ENCODE measurements at regions not wholly inside any gene's neighbourhood (a gene's known extent, or its start where the extent isn't known, plus 50 kb on each side); places are given as distances from the start of the nearest gene placed in this dataset.

DNA sequence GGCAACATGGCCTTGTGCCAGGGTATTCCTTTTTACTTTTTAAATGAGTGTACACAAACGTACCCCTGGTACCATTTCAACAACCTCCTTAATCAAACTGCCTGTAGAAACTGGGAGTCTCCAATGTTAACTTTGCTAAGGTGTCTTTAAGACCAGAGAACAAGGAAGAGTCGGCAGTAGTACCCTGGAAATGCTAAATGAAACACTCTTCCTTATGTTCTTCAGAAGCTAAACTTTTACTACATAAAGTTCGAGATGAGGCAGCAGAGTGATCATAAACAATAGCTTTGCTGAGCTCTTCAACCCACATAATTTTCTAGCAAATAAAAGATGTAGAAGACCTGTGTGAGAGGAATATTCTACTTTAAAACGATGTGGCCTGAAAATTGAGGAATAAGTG, 297.7 kb upstream of the NRIP1 start:
- H3K4me3 ChIP-seq (ENCODE audit: low read depth, low read length, poor library complexity, severe bottlenecking), result no peak overlapping the region
- no peaks in the 10 kb centered on the region for H3K4me1 ChIP-seq (ENCODE audit: insufficient read depth, low read length, poor library complexity, severe bottlenecking)
- no peaks in the 10 kb centered on the region for H3K36me3 ChIP-seq (ENCODE audit: insufficient read depth, low read length)
- intact Hi-C loops (cut with micrococcal nuclease; ENCODE audit: unreplicated experiment), result no loop called here
- peaks cover 3% of the 10 kb centered on the region; the same call in 1 of the 2 replicates for H3K9me2 ChIP-seq (ENCODE audit: insufficient read depth, low read length)
- DNase-seq (ENCODE audit: low spot score), result no peak
- CTCF ChIA-PET (ENCODE audit: unreplicated experiment), result no interaction called here
- POLR2A ChIA-PET, result interaction anchor here (1.2 kb wide), 1 partner anchor 24 kb away, joined by 3 read pairs; no protein-coding TSS in a partner anchor
- H3K27ac ChIP-seq (ENCODE audit: low read depth, low read length, poor library complexity, severe bottlenecking), result no peak overlapping the region
- H3K79me2 ChIP-seq (ENCODE audit: insufficient read depth, low read depth, low read length), result no peaks in the 10 kb centered on the region
- no peaks in the 10 kb centered on the region for H3K9me3 ChIP-seq (ENCODE audit: low read length)
- no peak overlapping the region for H2AFZ ChIP-seq (ENCODE audit: low read length)
- TF ChIP-seq EZH2phosphoT487 (IDR thresholded peaks at IDR 0.05; ENCODE audit: borderline replicate concordance, low read depth, low read length), result no peak
- TF ChIP-seq, protein P1, sequence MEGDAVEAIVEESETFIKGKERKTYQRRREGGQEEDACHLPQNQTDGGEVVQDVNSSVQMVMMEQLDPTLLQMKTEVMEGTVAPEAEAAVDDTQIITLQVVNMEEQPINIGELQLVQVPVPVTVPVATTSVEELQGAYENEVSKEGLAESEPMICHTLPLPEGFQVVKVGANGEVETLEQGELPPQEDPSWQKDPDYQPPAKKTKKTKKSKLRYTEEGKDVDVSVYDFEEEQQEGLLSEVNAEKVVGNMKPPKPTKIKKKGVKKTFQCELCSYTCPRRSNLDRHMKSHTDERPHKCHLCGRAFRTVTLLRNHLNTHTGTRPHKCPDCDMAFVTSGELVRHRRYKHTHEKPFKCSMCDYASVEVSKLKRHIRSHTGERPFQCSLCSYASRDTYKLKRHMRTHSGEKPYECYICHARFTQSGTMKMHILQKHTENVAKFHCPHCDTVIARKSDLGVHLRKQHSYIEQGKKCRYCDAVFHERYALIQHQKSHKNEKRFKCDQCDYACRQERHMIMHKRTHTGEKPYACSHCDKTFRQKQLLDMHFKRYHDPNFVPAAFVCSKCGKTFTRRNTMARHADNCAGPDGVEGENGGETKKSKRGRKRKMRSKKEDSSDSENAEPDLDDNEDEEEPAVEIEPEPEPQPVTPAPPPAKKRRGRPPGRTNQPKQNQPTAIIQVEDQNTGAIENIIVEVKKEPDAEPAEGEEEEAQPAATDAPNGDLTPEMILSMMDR (conservative IDR thresholded peaks at IDR 0.05; ENCODE audit: low read length), result no peak
- no TSS peak for BruUV-seq (replicated peaks)
- no peaks in the 10 kb centered on the region for H4K20me1 ChIP-seq (ENCODE audit: insufficient read depth, low read length)
- no peak overlapping the region for H3K4me2 ChIP-seq (ENCODE audit: low read length)

DNA sequence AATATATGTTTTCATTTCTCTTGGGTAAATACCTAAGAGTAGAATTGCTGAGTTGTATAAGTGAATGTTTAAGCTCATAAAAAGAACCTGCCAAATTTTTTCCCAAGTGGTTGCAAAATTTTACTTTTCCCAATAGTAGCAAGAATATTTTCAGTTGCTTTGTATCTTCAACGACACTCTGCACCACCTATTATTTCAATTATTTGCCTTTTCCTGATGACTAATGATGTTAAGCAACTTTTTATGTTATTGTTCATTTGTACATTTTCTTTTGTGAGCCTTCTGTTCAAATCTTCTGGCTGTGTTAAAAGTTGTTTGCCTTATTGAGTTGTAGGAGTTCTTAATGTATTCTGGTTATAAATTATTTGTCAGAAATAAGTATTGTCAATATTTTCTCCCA, 299.1 kb upstream of the NRIP1 start:
- H3K4me1 ChIP-seq (ENCODE audit: insufficient read depth, low read length, poor library complexity, severe bottlenecking), result no peaks in the 10 kb centered on the region
- peaks cover 3% of the 10 kb centered on the region; the same call in 1 of the 2 replicates for H3K9me2 ChIP-seq (ENCODE audit: insufficient read depth, low read length)
- H3K9me3 ChIP-seq (ENCODE audit: low read length), result no peaks in the 10 kb centered on the region
- ChIA-PET CTCF (ENCODE audit: unreplicated experiment) (no interaction called here), POLR2A (no interaction called here)
- H3K4me2 ChIP-seq (ENCODE audit: low read length), result no peak overlapping the region
- no peaks in the 10 kb centered on the region for H3K36me3 ChIP-seq (ENCODE audit: insufficient read depth, low read length)
- no peak overlapping the region for H3K27ac ChIP-seq (ENCODE audit: low read depth, low read length, poor library complexity, severe bottlenecking)
- TF ChIP-seq EZH2phosphoT487 (IDR thresholded peaks at IDR 0.05; ENCODE audit: borderline replicate concordance, low read depth, low read length), result no peak
- TF ChIP-seq, protein P1 (conservative IDR thresholded peaks at IDR 0.05; ENCODE audit: low read length), result no peak
- intact Hi-C loops (cut with micrococcal nuclease; ENCODE audit: unreplicated experiment), result no loop called here
- no peaks in the 10 kb centered on the region for H3K79me2 ChIP-seq (ENCODE audit: insufficient read depth, low read depth, low read length)
- DNase-seq (ENCODE audit: low spot score), result no peak
- H2AFZ ChIP-seq (ENCODE audit: low read length), result no peak overlapping the region
- no TSS peak for BruUV-seq (replicated peaks)
- H4K20me1 ChIP-seq (ENCODE audit: insufficient read depth, low read length), result no peaks in the 10 kb centered on the region
- no peak overlapping the region for H3K4me3 ChIP-seq (ENCODE audit: low read depth, low read length, poor library complexity, severe bottlenecking)

DNA sequence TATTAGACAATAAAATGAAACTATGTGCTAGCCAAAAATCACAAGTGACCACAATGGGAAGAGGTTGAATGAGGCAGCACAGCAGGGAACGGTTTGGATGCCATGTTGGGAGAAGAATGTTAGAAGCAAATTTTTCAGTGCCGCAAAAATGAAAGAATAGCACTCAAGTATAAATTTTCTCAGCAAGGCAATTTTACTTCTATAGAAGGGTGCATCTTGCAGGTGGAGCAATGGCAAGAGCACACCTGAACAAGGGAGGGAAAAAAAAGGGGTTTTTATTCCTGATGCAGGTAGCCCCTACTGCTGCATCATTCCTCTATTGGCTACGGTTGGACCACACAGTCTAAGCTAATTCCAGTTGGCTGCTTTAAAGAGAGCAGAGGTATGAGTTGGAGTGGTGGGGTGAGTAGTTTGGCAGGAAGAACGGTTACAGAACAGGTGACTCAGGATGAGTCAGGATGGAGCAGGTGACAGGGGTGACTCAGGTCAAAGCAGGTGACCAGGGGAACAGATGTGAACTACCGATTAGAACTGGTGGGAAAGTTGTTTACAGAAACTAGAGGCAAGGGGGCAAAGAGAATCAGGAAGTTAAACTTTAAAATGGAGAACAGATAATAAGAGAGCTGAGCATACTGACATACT, 301.1 kb upstream of the NRIP1 start:
- intact Hi-C loops (cut with micrococcal nuclease; ENCODE audit: unreplicated experiment), result no loop called here
- no TSS peak for BruUV-seq (replicated peaks)
- Histone ChIP-seq H3K9me3 (ENCODE audit: low read length) (no peaks in the 10 kb centered on the region), H3K27ac (ENCODE audit: low read depth, low read length, poor library complexity, severe bottlenecking) (no peak overlapping the region), H3K79me2 (ENCODE audit: insufficient read depth, low read depth, low read length) (no peaks in the 10 kb centered on the region), H2AFZ (ENCODE audit: low read length) (no peak overlapping the region), H3K9me2 (ENCODE audit: insufficient read depth, low read length) (peaks cover 3% of the 10 kb centered on the region; the same call in 1 of the 2 replicates), H3K36me3 (ENCODE audit: insufficient read depth, low read length) (no peaks in the 10 kb centered on the region), H3K4me3 (ENCODE audit: low read depth, low read length, poor library complexity, severe bottlenecking) (no peak overlapping the region), H4K20me1 (ENCODE audit: insufficient read depth, low read length) (no peaks in the 10 kb centered on the region), H3K4me1 (ENCODE audit: insufficient read depth, low read length, poor library complexity, severe bottlenecking) (no peaks in the 10 kb centered on the region), H3K4me2 (ENCODE audit: low read length) (no peak overlapping the region)
- POLR2A ChIA-PET, result interaction anchor here (1.0 kb wide), 1 partner anchor 125 kb away, joined by 3 read pairs; no protein-coding TSS in a partner anchor
- DNase-seq (ENCODE audit: low spot score), result no peak
- no peak for TF ChIP-seq EZH2phosphoT487 (IDR thresholded peaks at IDR 0.05; ENCODE audit: borderline replicate concordance, low read depth, low read length)
- TF ChIP-seq, protein P1 (conservative IDR thresholded peaks at IDR 0.05; ENCODE audit: low read length), result no peak
- CTCF ChIA-PET (ENCODE audit: unreplicated experiment), result no interaction called here

Data from OCI-LY7 (cell line).